RCC 7860 (cell line): ENCODE measurements at regions not wholly inside any gene's neighbourhood (a gene's known extent, or its start where the extent isn't known, plus 50 kb on each side); places are given as distances from the start of the nearest gene placed in this dataset.

Source experiments
- DNase-seq: peaks from one replicate; pipeline ENCODE4 v3.0.0-alpha.2; 2015; ENCODE audit warnings: low spot score
- FAIRE-seq: peaks from 2 replicates; lab custom pipeline; 2012; peaks lifted over from hg19 to GRCh38; lab: Jason Lieb, UNC

DNA sequence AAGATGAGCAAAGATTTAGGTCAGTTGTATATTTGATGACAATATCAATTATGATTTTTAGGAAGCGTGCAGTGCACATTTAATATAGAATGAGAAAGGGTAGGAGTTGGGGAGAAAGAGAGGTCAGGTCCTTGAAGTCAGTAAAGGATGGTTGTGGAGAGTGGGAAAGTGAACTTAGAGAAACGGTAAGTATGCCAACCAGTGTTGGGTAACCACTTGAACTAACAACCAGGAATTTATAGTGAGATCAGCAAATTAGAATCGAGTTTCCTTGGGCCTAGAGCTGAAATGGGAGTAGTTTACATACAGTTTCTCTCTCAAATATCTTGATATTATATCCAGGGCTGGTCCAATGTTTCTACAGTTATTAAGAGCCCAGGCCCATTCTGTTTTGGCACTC lies 188.5 kb upstream of the RBMS3 start:
- FAIRE-seq (no peak), DNase-seq (no peak)

DNA sequence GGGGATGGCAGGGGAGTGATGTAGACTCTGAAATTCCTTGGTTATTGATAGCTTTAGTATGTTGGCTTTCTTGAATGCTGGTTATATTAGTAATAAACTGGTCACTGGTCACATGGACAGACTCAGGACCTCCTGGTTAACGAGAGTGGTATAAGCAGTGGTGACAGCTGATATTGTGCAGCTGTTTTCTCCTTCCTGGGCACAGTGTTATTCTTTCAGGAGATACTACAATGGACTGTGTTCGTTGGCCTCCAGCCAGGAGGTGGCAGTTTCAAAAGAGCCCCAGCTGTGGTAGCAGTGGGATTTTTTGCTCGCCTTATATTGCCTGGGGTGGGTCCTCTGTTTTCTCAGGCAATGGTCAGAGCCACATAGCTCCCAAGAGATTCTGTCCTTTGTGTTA lies 181.6 kb upstream of the RBMS3 start:
- DNase-seq, result no peak
- no peak for FAIRE-seq

DNA sequence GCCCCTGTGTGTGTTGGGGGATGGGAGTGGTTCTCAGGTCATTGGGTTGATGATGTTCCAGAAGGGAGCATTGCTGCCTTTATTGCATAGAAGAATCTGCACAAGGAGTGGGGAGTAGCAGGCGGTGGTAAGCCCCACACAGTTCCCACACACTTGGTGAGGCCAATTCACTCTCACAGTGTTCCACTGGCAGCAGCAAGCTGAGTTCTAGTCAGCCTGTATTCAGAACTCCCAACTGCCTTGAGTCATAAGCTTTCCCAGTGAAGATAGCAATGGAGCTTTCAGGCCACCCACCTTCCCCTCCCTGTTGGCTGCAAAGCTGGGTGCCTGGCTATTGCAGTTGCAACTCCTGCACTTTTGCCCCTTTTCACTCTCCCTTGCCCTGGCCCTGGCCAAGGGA lies 181.1 kb upstream of the RBMS3 start:
- FAIRE-seq (no peak), DNase-seq (no peak)

DNA sequence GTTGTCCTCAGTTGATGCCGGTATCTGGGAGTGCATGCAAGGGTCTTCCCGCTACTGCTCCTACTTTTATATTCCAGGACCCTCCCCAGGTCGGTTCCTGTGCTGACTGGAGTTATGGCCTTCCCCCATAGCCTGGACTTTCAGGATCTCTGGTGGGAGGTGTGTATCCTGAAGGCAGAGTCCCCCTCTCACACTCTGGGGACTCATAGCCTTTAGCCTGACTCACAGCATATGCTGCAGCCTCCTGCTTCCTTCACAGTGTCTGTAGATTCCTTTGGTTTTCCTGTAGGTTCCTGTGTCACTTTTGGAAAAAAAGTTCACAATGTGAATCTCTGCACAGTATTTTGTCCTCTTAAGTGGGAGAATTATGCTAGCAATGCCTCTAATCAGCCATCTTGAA lies 180.6 kb upstream of the RBMS3 start:
- DNase-seq (no peak), FAIRE-seq (no peak)

DNA sequence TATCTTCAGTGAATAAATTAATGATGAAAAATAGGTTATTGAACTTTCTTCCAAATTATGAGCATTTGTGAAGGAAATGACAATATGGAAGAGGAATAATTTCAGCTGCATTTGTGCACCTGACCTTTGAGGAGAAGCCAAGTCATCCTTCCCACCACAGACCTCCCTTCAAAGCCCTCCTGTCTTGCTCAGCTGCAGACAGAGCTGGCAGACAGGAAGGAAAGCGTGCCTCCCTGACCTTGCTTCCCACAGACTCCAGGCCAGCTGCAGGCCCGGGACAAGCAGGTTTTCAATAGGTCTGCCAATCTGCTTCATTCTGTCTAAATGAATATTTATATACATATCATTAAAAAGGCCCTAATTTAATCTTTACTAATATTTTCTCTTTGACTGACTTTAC lies 152.9 kb upstream of the RBMS3 start:
- DNase-seq (no peak), FAIRE-seq (no peak)

DNA sequence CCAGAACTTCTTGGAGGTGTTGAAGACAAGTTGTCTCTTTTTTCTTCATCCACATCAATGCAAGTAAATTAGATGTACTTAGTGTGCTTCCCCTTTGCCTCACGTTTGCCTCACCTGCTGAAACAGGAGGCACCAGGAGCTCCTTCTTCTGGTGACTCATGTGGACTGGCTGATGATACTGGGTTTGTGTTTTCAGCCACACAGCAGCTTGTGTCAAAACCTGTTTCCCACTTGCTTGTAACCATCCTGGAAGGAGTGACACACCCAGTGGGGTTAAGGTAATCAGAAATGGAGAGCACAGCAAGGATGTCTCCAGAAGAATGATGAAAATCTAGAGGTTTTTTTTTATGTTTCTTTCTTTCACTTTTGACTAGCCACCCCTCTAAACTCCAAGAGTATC lies 143.3 kb upstream of the RBMS3 start:
- no peak for FAIRE-seq

DNA sequence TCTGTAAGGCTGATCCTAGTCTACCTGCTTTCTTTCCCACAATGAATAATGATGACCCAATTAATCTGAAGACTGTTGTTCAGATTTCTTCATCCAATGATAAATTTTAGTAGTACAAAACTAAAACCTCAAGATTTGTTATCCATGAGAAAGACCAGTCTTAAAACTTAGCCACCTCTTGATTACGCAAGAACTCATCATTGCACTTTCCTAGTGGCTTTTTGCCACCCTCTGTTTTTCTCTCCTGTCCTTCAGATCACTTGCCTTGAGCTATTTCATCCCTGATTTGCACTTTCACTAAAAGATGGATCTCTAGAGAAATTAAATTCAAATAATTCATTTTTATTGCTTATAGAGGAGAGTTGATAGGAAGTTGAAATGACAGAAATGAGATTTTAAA lies 142.7 kb upstream of the RBMS3 start:
- DNase-seq, result no peak
- FAIRE-seq, result no peak

More for the DNA sequence above, 143.3 kb upstream of the RBMS3 start:
- DNase-seq, result no peak

DNA sequence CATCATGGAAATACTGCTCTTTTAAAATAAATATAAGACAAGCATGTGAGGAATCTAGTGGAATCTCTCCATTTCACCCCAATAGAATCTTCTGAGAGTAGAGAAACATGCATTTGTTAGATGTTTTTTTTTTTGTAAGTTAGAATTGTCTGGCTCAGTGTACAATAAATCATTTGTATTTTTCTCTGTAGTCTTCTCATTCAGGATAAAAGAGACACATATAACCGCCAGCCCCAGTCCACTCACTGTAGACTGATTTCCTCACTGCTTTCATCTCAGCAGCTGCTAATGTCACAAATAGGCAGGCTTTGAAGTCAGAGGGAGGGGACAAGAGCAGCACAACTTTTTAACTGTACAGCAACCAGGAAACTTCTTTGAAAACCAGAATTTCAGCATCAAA lies 140.2 kb upstream of the RBMS3 start:
- no peak for DNase-seq
- no peak for FAIRE-seq

DNA sequence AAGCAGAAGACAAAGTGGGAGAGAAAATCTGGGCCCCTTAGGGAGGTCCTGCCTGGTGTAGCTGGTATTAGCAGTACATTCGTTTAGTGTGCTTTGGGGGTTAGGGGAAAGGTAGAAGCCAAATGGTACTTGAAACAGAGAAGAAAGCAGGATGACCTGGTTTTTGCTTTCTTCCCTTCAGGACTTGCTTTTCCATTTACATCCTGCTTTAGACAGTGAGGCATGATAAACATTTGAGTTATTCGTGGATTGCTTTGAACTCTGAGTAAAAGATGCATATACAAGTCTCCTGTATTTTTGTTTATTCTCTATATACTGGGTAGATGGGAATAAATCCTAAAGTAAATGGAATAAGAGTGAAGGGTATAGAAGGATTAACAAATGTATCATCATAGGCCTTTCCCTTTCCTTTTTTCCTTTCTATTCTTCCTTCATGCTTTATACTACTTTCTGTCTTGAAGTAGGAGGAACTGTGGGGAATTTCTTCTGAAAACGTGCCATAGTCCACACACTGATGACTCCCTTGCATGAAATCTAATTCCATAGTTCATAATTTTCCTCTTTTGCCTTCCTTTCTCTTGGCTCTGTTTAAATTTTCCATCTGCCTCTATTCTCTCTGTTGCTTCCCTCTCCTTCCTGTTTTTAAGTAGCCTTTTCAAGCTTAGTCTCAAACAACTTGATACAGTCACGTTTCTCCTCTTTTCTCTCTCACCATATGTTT lies 139.5 kb upstream of the RBMS3 start:
- FAIRE-seq (no peak), DNase-seq (no peak)

DNA sequence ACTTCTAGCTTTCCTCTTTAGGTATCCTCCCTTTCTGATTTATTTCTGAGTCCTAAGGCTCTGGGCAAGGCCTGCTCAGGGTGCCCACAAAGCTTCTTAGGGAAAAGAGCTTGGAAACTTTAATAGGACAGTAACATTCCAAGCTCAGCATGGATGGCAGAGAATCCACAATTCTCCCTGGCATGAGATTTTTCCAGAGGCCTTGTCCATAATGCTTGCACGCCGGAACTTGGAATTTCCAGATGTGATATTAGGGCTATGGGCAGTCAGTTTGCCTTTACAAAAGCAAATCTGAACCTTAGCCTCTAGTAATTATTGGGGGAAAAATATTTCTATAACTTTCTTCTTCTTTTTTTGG lies 139.0 kb upstream of the RBMS3 start:
- no peak for FAIRE-seq
- no peak for DNase-seq

DNA sequence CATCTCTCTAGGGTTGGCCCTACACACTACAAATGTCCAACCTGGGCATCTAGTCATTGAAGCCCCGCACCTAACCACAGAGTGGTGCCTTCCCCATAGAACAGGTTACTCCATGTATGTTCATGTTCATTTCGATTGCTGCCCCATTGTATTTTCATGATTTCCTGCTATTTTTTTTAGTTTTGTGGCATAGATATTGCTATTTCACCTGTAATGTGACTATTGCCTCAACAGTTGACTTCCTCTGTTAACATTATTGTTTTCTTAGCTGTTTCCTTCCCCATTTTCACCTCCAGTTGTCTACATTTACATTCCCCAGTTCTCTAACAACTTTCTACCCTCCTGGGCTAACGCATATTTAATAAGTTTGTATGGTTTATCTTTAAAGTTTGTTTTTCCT lies 137.7 kb upstream of the RBMS3 start:
- FAIRE-seq (no peak), DNase-seq (no peak)

DNA sequence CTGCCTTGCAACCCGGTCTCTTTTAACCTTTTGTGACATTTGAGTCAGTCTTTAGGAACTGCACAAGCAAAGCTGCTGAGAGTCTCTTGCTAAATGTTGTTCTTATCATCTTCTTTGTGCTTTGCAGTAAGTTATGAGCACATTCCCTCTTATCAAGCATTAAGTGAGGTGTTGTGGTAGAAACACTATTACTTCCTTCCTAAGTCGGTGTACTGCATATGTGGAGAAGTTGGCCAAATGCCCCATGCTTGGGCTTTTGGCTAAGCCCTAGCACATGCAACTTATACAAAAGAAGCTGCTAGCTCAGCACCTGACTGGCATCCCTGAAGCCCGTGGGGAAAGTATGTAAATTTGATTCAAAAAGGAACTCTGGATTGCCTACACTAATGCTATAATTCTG lies 136.5 kb upstream of the RBMS3 start:
- no peak for FAIRE-seq
- DNase-seq, result no peak

DNA sequence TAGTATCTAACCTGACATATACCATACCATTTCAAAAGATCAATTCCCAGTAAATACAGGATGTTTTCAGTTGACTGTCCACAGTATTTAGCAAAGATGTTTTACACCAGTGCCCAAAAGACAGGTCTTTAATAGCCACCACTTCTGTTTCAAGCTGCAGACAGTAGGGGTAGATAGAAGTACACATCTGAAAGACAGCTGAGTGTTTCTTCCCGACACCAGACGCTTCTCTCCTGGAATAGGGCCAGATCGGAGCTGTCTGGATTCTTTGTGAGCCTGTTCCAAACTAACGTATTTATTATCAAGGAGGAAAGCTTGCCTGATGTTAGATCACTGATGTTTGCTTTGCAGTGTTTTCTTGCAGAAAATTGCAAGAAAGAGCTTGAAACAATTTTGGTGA lies 136.1 kb upstream of the RBMS3 start:
- DNase-seq (no peak), FAIRE-seq (no peak)

DNA sequence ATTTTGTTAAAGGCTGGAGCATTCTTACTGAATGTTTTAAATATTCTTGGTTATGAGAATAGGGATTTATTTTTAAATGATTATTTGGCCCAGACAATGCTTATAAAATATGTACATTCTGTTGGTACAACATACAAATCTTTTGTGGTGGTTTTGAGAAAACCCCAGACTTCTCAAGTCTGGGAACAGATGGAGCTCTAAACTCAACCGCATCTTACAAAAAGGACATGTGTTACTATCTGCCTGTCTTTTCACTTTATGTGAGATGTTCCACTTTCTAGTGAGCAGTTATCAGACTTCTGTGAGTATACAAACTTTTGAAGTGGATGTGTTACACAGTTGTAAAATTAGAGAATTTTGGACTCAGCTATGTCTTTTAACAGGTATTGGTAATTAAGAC lies 135.5 kb upstream of the RBMS3 start:
- DNase-seq (no peak), FAIRE-seq (no peak)

DNA sequence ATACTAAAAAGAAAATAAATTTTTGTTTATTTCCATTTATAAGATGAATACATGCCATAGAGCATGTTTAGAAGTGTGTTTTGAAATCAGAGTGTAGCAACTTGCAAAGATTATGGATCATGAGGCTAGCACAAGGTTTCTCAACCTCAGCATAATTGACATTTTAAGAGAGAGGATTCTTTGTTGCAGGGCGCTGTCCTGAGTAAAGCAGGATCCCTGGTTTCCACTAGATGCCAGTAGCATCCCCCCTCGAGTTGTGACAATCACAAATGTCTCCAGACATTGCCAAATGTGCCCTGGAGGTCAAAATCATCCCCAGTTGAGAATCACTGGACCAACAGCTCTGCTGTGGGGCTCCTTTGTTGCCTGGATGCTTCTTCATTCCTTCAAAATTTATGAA lies 128.5 kb upstream of the RBMS3 start:
- DNase-seq (no peak), FAIRE-seq (no peak)

DNA sequence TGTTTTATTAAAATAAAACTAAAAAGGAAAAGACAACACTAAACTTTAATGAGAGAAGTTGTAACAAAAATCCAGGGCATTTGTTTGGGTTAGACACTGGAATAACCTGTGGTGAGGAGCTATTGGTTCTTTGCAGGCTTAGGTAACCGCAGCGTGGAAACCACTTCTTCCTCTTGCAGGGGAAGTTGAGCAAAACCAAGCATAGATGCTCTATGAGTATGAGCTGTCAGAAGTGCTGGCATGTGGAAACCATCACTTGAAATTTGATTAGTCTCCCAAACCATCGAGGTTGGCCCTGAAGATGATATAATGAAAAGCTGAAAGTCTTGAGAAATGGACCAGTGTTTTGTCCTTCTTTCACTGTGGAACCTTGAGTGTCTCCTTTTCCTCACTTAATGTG lies 127.1 kb upstream of the RBMS3 start:
- no peak for DNase-seq

DNA sequence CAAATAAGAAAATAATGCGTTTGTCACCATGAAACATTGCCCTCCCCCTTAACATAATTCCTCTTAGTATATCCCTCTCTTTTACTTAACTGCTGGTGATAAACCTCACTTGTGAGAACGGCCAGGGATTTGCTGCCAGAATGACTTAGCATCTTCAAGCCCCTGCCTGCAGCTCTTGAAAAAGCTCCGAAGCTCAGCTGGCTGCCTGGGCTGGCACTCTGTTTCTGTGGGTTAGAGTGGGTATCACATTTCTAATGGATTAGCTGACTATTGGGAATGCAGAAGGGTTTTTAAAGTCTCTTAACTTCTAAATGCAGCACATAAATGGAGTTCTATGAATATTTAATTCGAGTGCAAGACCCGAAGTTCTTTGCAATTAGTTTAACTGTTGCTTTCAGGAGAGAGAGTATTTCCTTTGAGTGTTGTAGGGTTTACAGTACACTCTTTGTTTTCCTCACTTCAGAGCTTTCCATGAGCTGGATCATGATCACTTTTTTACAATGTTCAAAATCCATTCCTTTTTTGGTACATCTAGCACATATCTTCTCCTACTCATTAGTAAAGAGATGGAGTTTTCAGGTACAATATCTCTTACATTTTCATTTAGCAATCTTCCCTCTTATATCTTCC lies 124.7 kb upstream of the RBMS3 start:
- no peak for DNase-seq

More for the DNA sequence above, 127.1 kb upstream of the RBMS3 start:
- FAIRE-seq, result no peak

DNA sequence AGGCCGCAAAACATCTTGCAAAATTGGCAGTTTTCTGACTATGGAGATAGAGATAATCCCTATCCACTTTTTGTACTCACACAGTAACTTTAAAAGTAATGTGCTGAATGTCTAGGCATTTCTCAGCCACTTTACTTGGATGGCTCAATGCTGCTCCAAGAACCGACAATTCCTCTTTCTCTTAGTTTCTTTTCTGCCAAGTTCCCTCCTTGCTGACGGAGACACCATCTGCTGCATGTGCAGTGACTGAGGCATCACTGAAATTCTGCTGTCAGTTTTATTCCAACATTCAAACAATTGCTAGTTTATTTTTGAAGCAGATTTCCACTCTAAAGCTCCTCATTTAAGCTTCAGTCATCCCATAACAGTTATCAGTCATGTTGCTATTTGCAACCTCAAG lies 116.0 kb upstream of the RBMS3 start:
- DNase-seq, result no peak

More for the DNA sequence above, 124.7 kb upstream of the RBMS3 start:
- no peak for FAIRE-seq

DNA sequence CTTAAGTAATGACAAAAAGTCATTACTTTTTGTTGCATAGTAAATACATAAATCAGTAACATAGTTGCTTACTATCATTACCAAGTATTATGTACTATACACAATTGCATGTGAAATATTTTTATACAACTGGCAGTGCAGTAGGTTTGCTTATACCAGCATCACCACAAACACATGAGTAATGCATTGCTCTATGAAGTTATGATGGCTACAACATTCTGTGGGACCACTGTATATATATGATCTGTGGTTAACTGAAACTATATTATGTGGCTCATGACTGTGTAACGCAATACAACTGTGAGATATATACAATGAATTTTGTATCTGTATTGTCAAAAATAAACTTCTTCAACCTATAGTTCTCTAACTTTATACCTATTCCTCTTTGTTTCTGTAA lies 113.7 kb upstream of the RBMS3 start:
- DNase-seq (no peak), FAIRE-seq (no peak)

More for the DNA sequence above, 116.0 kb upstream of the RBMS3 start:
- no peak for FAIRE-seq

DNA sequence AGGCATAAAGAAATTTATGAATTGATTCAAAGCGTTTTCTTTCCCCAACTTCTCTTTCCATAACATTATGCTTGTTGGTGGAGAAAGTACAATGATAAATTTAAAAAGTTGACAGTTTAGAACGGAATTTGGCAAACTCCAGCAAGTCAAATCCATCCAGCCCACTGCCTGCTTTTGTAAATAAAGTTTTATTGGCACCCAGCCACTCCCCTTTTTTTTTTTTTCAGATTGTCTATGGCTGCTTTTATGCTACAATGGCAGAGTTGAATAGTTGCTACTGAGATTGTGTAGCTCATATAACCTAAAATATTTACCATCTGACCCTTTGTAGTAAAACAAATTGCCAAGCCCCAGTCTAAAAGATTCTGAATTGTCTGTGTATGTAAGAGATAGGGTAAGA lies 112.8 kb upstream of the RBMS3 start:
- FAIRE-seq (no peak), DNase-seq (no peak)

DNA sequence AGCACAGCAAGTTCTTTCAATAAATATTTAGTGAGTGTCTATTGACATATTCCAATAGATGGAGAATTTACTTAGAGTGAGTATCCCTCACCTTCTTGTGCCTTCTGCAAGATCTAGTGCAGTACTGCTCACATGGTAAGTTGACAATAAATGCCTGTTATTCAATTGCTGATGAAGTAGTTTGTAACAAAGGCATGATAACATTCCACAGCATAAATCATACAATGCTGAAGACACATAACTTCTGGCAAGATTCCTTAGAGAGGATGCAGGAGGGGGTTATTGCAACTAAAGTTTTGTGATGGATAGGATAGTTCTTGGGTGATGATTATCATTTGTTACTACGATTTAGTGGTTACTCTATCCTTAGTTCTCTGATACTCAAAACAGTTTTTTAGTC lies 112.2 kb upstream of the RBMS3 start:
- DNase-seq (no peak), FAIRE-seq (no peak)

DNA sequence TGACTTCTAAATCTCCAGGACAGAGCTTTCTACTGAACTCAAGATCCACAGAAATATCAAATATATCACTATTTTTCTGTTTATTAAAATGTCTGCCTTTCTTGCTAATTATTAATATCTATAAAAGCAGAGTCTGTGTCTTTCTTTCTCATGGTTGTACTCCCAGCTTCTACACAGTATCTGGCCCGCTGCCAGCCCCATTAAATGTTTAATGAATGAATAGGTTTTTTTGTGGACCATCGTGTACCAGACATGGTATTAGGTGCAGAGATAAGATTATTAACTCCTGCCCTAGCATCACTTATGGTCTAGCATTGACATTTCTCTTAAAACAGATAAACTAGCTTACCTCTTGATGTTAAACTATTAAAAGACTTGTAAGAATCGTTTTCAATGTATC lies 111.4 kb upstream of the RBMS3 start:
- FAIRE-seq, result no peak
- DNase-seq, result no peak
